ENCODE measurements at regions not wholly inside any gene's neighbourhood (a gene's known extent, or its start where the extent isn't known, plus 50 kb on each side); places are given as distances from the start of the nearest gene placed in this dataset.

- H3K36me3 ChIP-seq: no peaks in the 10 kb centered on the region
- no peaks in the 10 kb centered on the region for H3K4me1 ChIP-seq
- no peak overlapping the region for H3K4me3 ChIP-seq
- 70 to 84% (median 80%) methylated on average over 5 of the region's 5 CpGs for WGBS, 5 donors
- no peak for DNase-seq
- TF ChIP-seq POLR2AphosphoS5 (IDR thresholded peaks at IDR 0.05) (no peak), CTCF (IDR thresholded peaks at IDR 0.05 in 8 of 11, conservative IDR thresholded peaks at IDR 0.05 in 3 of 11) (no peak), POLR2A (IDR thresholded peaks at IDR 0.05) (no peak)
- no peaks in the 10 kb centered on the region for H3K27me3 ChIP-seq (replicated peaks in 1 of 7)
- H3K9me3 ChIP-seq: peaks cover 0 to 3% (median 0%) of the 10 kb centered on the region in 8 donors
- intact Hi-C loops (cut with DNase I; ENCODE audit: low total_unique reads): no loop called here
- H3K27ac ChIP-seq: no peak overlapping the region
Measured at GRCh38 chr5:53825016-53825415, 264.6 kb downstream of the NDUFS4 start.

- no peaks in the 10 kb centered on the region for H3K4me1 ChIP-seq
- TF ChIP-seq POLR2A (IDR thresholded peaks at IDR 0.05) (no peak), CTCF (IDR thresholded peaks at IDR 0.05 in 8 of 11, conservative IDR thresholded peaks at IDR 0.05 in 3 of 11) (no peak), POLR2AphosphoS5 (IDR thresholded peaks at IDR 0.05) (no peak)
- no peak overlapping the region for H3K4me3 ChIP-seq
- peaks cover 0 to 12% (median 6%) of the 10 kb centered on the region in 8 donors for H3K9me3 ChIP-seq
- intact Hi-C loops (cut with DNase I; ENCODE audit: low total_unique reads): no loop called here
- no peaks in the 10 kb centered on the region for H3K36me3 ChIP-seq
- WGBS, 5 donors: 90 to 97% (median 94%) methylated on average over 2 of the region's 2 CpGs
- H3K27ac ChIP-seq: no peak overlapping the region
- no peaks in the 10 kb centered on the region for H3K27me3 ChIP-seq (replicated peaks in 1 of 7)
- no peak for DNase-seq
Measured at GRCh38 chr5:53825926-53826325, 265.5 kb downstream of the NDUFS4 start.

- H3K27ac ChIP-seq: no peak overlapping the region
- H3K36me3 ChIP-seq: no peaks in the 10 kb centered on the region
- intact Hi-C loops (cut with DNase I; ENCODE audit: low total_unique reads): no loop called here
- no peaks in the 10 kb centered on the region for H3K27me3 ChIP-seq (replicated peaks in 1 of 7)
- H3K4me3 ChIP-seq: no peak overlapping the region
- DNase-seq: no peak
- TF ChIP-seq CTCF (IDR thresholded peaks at IDR 0.05 in 8 of 11, conservative IDR thresholded peaks at IDR 0.05 in 3 of 11): no peak
- TF ChIP-seq POLR2A (IDR thresholded peaks at IDR 0.05): no peak
- no peak for TF ChIP-seq POLR2AphosphoS5 (IDR thresholded peaks at IDR 0.05)
- peaks cover 0 to 18% (median 12%) of the 10 kb centered on the region in 8 donors for H3K9me3 ChIP-seq
- 80 to 94% (median 87%) methylated on average over 7 of the region's 7 CpGs for WGBS, 5 donors
- H3K4me1 ChIP-seq: no peaks in the 10 kb centered on the region
Measured at GRCh38 chr5:53826504-53826903, 266.1 kb downstream of the NDUFS4 start.

- DNase-seq: no peak
- WGBS, 5 donors: 69 to 84% (median 76%) methylated on average over 4 of the region's 4 CpGs
- TF ChIP-seq CTCF (IDR thresholded peaks at IDR 0.05 in 8 of 11, conservative IDR thresholded peaks at IDR 0.05 in 3 of 11) (no peak), POLR2AphosphoS5 (IDR thresholded peaks at IDR 0.05) (no peak), POLR2A (IDR thresholded peaks at IDR 0.05) (no peak)
- Histone ChIP-seq H3K27me3 (replicated peaks in 1 of 7) (no peaks in the 10 kb centered on the region), H3K4me3 (no peak overlapping the region), H3K9me3 (peaks cover 0 to 20% (median 12%) of the 10 kb centered on the region in 8 donors), H3K36me3 (no peaks in the 10 kb centered on the region), H3K4me1 (no peaks in the 10 kb centered on the region), H3K27ac (no peak overlapping the region)
- intact Hi-C loops (cut with DNase I; ENCODE audit: low total_unique reads): no loop called here
Measured at GRCh38 chr5:53827211-53827651, 266.8 kb downstream of the NDUFS4 start.
